UCSD-AML1 (cell line): ENCODE measurements at regions not wholly inside any gene's neighbourhood (a gene's known extent, or its start where the extent isn't known, plus 50 kb on each side); places are given as distances from the start of the nearest gene placed in this dataset.

Experiments used
- DNase-seq: peaks from one replicate; lab custom pipeline; 2025; ENCODE audit not compliant: unreplicated experiment; lab: John Stamatoyannopoulos, UW

DNA sequence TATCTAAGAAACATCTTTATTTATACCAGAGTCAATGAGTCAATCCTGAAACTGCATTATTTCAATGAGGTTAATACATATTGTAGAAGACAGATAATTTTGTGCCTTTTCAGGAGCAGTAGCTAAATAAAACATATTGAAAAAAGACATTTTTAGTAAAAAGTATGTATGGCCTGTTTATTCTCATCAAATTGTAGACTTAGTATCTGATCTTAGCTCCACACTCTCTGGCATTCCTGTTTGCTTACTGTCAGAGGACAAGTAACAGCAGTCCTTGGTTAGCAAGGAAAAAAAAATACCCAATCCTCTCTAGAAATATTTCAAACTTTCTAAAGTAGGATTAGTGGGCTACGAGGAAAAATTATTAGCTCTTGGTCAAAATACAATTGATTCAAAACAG, 50.5 kb upstream of the GUCY1A1 start:
- no peak for DNase-seq

DNA sequence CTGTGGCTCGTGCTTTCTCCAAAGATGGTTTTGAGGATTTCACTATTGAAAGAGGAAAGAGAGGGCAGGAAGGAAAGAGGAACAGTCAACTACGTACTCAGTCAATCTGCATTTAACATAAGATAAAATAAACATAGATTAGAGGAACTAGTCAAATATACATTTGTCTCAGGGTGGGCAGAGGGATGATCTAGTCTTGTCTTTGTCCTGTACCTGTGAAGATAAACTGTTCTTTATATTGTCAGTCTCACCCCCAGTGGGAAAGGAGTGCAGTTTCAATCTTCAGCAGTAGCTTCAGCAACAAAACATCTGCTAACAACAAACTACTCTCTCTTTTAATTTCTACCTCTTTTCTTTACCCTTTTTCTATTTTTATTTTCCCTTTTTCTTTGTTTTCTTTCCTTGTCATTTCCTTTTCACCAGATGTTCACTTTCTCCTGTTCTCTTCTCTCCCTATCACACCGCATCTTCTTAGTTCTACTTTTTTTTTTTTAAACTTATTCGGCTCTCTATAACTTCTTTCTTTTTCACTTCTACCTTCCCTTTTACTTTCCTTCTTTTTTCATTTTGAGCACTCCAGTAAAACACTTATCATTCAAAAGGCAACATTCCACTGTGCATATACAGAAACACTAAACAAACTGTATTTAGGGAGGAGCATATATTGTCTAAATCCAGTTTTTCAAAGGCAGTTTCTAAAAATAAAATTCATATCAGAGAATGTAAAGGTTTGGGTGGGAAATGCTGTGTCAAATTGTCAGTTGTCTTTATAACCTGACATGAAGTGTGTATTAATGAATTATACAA, 51.4 kb upstream of the GUCY1A1 start:
- DNase-seq: no peak

DNA sequence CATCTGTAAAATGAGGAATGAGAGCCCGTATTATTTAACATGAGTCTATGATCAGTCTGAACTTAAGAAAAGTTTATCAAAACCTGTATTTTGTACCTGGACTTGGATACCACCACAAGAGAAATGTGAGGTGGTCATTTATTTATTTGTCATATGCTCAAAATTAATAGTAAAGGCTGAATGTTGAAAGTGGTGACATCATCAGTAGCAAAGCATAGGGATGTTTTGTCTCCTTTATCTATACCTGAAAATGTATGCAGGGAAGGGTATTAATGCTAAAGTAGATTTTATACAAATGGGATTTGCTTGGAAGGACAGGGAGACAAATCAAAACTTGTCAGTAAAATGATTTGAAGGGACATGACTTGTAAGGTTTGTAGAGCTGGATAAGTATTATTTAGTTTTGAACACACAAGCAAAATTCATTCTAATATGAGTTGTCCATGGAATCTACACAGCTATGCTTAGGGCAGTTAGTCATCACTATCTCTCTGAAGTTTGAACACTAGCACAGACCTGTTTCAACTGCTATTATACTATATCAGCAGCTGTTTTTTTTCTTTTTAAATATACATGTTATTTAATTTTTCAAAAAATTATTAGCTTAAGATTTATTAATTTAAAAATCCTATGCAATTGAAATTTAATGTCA, 52.4 kb upstream of the GUCY1A1 start:
- no peak for DNase-seq

DNA sequence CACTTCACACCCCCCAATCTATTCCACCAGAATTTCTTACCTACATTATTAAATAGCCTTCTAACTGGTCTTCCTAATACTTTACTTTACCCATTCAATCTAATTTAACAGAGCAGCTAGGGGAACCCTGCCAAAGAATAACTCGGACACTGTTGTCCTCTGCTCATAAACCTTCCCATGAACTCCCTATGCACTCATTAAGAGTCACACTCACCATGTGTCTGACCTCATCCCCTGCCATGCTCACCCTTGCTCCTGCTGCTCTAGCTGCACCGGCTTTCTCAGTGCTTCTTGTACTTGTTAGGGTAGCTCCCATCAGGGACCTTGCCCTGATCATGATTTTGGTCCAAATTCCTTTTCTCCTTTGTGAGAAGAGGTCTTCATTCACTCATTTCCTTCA, 54.6 kb upstream of the GUCY1A1 start:
- DNase-seq: no peak

DNA sequence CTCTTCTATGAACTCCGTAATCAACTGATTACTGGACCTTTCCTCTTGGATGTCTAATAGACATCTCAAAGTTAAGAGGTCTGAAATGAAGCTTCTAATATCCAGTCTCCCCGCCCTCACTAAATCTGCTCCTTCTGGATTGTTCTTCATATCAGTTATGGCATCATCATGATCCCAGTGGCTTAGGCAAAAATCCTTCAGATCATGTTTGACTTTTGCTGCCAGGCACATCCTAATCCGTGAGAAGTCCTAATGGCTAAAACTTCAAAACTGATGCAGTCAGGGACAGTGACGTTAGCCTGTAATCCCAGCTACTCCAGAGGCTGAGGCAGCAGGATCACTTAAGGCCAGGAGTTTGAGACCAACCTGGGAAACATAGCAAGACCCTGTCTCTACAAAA, 55.1 kb upstream of the GUCY1A1 start:
- no peak for DNase-seq

DNA sequence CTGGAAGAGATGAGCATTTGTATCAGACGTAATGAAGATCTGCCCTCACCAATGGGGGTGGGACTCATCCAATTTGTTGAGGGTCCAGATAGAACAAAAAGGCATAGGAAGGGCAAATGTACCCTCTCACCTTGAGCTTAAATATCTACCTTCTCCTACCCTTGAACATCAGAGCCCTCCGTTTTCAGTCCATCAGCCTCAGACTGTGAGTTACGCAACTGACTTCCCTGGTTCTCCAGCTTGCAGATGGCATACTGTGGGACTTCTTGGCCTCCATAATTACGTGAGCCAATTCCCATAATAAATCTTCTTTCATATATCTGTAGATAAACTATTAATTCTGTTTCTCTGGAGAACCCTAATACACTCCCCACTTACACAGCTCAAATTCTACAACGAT, 56.5 kb upstream of the GUCY1A1 start:
- no peak for DNase-seq

DNA sequence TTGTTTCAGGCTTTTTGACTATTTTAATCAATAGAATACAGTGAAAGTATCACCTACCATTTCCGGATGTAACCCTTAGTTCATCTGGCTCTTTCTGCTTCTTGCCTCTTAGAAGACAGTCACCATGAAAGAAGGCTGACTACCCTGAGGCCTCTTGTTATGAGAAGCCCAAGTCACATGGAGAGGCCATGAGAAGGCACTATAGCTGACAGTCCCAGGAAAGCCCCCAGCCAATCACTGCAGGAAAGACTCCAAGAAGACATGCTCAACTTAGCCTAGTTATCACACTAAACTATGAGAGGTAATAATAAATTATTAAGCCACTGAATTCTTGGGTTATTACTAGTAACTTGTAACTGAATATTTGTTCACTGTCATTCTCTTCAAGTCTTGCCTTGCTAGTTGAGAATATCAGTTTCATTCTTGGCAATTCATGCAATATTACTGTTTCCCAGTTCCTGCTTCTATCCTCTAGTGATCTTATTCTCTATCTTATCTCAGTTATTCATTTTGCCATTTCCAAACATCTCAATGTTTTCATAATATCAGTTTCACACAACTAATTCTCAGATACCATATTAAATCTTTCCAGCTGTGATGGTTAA, 57.1 kb upstream of the GUCY1A1 start:
- DNase-seq: no peak

DNA sequence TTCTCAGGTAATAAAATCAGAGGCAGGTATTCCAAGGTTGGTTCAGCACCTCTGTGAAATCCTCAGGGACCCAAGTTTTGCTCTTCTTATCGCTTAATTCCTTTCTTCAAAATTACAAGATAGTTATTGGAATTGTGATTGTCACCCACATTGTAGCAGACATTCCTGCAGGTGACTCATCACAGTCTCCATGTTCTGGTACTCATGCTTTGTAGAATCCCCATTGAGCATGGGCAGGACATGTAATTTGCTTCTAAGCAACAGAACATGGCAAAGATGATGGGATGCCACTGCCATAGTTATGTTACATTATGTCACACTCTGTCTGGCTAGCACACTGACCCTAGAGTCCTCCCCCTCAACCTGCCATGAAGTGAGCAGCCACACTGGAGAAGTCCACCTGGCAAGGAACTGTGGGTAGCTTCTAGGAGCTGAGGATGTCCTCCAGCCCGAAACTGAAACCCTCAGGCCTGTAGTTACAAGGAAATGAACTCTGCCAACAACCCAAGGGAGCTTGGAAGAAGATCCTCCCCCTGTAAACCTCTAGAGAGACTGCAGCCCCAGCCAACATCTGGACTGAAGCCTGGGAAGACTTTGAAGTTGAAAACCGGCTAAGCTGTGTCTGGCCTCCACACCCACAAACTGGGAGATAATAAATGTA, 58.3 kb upstream of the GUCY1A1 start:
- no peak for DNase-seq

DNA sequence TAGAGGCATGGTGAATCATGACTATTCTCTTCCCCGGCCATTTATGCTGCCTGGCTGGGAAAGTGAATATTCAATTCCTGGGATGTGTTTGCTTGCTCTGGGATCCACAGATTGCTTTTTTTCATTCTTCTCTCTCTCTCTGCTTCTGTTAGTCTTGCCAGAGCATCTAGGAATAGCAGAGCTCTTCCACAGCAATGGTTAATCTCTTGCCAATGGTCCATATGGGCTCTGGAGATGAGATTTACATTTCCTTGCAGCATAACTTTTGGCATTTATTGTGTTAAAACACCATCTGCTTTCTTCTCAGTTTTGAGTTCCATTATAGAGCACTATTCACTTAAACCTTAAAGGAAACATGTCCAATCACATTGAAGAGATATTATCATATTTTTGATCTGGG, 59.2 kb upstream of the GUCY1A1 start:
- DNase-seq: no peak

DNA sequence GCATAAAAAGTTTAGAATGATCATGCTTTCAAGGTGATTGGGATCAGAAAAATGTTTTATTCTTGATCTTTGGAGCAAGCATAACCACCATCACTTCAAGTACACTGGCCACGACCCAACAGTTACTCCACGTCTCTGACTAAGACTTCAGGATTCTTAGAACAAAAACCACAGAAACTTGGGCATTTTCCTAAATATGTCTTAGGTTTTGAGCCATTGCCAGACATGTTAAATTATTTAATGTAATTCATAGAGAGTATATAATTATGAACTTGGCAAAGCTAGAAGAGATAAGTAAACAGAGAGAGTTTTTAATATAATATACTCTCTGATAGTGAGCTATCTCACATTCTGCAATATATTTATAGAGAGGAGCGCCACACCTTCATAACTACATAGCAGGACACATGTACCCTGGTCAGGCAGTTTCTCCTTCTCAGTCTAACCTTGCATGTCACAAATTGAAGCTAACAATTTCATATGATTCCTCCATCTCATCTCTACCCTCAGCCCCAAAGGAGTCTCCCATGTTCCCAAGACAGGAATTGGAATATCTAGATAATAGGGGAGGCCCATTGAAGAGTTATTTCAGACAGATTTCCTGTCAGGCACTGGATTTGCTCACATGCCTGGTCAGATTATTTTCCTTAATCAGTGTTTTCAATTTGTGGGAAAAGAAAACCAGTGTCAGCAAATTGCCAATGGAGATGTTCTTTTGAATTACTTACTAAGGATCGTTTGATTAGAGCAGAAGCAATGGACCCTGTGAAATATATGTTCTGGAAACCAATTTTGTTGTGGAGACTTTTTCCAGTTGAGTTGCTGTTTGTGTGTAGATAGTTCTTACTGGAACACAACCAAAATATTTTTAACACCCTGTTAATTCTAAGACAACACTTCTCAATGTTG, 61.7 kb upstream of the GUCY1A1 start:
- DNase-seq: no peak

DNA sequence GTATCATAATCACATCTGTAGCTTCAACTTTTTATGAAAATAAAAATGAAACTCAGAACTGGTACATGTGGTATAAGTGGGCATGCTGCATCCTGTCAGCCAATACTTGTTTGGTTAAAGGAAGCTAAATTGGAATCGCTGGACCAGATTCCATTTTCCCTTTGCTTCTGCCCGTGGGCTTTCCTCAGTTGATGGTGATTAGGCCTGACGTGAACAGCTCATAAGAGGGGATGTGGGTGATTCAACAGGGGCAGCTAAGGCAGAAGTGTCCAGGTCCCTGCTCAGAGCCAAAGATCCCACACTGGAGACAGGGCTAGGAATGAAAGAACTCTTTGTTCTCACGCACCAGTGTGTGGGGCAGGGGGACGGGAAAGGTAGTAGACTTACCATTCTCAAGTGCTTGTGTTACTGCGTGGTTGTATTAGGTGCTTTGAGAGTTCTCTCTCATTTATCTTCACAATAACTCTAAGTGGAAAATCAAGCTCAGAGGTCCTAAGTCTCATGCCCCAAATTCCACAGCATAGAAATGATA, 63.2 kb upstream of the GUCY1A1 start:
- DNase-seq: no peak

DNA sequence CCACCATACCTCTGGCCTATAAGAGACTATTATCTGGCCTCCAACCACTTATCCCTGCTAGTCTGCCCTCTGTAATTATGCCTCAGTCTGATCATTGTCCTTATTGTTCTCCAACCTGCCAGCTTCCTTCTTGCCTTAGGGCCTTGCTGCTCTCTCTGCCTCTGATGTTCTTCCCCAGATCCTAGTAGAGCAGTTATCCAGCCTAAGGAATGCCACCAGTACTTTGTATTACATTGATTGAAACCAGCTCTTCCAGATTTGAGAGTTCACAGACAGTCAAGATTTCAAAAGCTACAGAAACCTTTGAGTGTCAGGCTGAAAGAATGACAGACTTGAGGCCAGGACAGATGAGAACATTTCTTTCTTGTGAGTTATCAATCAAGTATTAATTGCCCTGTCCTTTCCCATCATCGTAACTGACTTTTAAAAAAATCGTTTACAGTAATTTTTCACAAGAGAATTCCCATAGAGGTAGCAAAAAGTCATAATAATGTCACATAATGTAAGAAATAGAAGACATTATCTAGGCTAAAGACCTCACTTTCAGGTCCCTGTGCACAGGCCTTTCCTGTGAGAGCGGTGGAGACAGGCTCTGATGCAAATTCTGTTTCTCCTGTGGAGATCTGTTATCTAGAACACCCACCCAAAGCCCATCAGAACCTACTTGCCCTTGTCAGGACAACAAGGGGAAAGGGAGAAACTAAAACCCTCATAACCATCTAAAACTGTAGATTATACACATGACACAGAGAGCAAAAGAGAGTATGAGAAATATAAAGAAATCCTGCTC, 64.1 kb upstream of the GUCY1A1 start:
- no peak for DNase-seq

DNA sequence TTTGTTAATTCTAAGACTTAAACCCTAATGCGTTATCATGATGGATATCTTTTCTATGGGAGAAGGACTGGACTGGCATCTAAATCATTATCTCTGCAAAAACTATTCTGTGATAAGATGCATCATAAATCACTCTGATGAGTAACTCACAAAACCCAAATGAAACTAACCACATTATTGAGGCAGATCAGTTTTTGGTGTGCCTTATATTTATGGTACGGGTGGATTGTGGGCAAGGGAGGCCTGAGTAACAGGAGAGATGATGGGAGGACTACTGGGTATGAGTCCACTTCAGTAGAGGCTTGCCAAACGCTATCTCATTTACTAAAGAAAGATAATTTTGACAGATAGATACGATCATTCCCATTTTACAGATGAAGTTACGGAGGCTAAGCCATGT, 66.4 kb upstream of the GUCY1A1 start:
- DNase-seq: no peak

DNA sequence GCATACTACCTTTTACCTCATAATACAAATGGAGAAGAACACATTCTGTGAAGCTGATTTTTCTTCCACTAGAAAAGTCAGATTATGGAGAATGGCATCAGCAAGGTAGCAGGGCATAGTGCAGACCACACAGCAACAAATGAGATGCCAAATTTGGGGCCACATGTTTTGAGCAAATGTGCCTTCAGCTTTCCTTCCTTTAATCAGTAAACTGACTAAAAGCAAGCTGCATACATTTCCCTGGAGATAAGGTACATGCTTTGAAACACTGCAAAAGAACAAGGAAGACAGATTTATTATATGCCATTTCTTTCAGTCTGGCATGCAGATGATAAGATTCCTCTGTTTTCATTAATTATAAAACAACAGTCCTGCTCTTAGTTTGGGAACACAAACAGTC, 67.1 kb upstream of the GUCY1A1 start:
- DNase-seq: no peak

DNA sequence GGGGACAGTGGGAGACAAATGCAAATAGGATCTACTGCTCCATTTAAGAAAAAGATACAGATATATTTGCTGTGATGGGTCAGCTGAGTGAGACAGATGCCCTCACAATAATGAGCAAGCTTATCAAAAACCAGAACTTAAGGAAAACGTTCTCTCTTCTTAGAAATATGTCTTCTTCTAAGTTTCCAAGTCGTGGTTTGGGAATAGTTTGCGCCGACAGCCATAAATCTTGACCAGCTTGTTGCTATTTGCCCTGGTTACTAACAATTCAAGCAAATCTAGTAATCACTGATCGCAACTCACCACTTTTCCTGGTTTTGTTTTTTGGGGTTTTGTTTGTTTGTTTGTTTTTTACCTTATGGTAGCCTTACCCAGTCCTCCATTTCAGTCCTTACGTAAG, 67.6 kb upstream of the GUCY1A1 start:
- no peak for DNase-seq

DNA sequence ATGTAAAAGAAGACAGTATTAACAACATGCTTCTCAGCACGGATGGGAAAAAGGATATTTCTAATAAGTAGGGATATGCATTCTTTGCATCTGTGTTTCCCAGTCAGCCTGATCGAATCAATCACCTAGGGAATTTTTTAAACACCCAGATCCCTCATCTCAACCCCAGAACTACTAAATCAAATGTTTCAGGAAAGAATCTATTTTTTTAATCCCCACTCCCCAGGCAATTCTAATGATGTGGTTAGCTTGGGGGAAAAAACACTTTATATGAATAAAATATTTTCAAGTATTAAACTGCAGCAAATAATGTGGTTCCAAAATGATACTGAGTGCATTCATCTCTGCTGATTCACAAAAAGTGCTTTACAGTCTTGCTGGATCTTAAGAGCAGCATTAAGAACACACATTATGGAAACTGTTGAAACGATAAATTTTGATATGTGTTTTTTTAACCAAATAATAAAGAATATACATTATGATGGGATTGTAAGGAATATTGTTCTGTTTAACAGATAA, 68.7 kb upstream of the GUCY1A1 start:
- DNase-seq: no peak

DNA sequence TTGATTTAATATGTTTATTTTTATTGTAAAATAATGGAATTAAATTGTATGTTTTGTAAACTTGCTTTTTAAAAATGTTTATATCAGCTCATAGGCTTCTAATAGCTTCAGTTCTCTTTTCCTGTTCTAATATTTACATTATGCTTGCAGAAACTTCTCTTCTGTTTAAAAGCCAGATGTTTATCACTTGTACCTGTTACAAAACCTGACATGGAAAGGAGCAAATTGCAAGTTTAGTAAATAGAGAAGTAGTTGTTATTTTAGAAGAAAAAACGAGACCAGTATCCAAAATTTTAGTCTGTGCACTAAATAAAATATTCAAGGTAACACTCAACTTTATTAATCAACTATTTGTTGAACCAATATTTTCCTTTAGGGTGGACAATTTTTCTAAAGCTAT, 69.4 kb upstream of the GUCY1A1 start:
- DNase-seq: no peak

DNA sequence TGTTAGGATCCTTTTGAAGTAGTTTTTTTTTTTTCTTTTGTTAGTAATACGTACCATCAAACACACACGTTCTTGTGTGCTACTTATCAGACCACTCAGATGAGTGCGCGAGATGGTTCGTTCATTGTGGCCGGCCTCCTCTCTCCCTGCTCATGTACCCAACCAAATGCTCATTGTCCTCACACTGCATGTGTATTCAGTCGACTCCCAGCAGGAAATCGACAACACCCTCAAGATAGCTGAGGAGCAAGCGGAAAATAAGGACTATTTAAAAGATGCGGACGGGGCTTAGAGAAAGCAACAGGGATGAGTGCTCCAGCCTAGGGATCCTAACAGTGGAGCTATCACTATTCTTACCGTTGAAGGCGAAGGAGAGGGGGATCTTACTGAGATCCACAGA, 72.9 kb upstream of the GUCY1A1 start:
- no peak for DNase-seq

DNA sequence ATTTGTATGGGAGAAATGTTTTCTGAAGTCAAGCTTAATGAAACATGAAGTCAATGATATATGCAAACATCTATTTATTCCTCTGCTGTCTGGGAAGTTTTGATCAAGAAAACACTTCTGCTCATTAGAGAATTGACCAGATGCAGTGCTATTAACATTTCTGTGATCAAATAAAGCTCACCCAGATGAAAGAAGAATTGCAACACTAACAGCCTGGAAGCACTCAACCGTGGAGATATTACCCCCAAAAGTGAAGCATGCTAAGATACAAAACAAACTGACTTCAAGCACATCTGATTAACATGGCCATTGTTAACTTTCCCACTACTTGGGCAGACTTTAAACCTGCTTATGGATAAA, 73.7 kb upstream of the GUCY1A1 start:
- no peak for DNase-seq
